Lower leg skin (tissue), 3 donors: ENCODE measurements at regions not wholly inside any gene's neighbourhood (a gene's known extent, or its start where the extent isn't known, plus 50 kb on each side); places are given as distances from the start of the nearest gene placed in this dataset.
"Not testable (repeated sequence)": the region's sequence is repeated elsewhere in the genome, so short reads cannot be mapped to it uniquely, and the experiment has no call there.

Source experiments
- CTCF ChIP-seq, 3 donors: fragments of 450-650 bp; IDR thresholded peaks; one replicate each; pipeline ENCODE4 v1.5.1; 2016; ENCODE audit warnings: antibody characterized with exemption in 3 of 3, mild to moderate bottlenecking in 3 of 3, moderate library complexity in 2 of 3
- POLR2A ChIP-seq, 2 donors: fragments of 450-650 bp; IDR thresholded peaks; one replicate each; pipeline ENCODE4 v1.6.1; 2016 to 2017; ENCODE audit warnings: antibody characterized with exemption in 2 of 2, mild to moderate bottlenecking in 1 of 2, moderate library complexity in 1 of 2

- TF ChIP-seq POLR2A, CTCF (IDR thresholded peaks at IDR 0.05): not testable (repeated sequence)
These were observed 131.8 kb downstream of the KDR start for GRCh38 chr4:54993473-54994026.
